ENCODE measurements at regions not wholly inside any gene's neighbourhood (a gene's known extent, or its start where the extent isn't known, plus 50 kb on each side); places are given as distances from the start of the nearest gene placed in this dataset.

GRCh38 chr3:109743981-109744380 is 406.6 kb upstream of the DPPA4 start:
- H3K9me3 Mint-ChIP-seq = peaks cover 23% of the 10 kb centered on the region
- no peaks in the 10 kb centered on the region for H3K4me1 Mint-ChIP-seq
- no peak overlapping the region for H3K27ac Mint-ChIP-seq
- peaks cover 2% of the 10 kb centered on the region for H3K36me3 Mint-ChIP-seq
- no peaks in the 10 kb centered on the region for H3K27me3 Mint-ChIP-seq (ENCODE audit: low read depth)
- no peak for DNase-seq (ENCODE audit: low spot score in 2 of 2, unreplicated experiment in 2 of 2)
- H3K4me3 Mint-ChIP-seq = no peak overlapping the region
- TF ChIP-seq CTCF (IDR thresholded peaks at IDR 0.05; ENCODE audit: unreplicated experiment) = no peak

GRCh38 chr3:109772520-109772919 is 435.2 kb upstream of the DPPA4 start:
- DNase-seq (ENCODE audit: low spot score in 2 of 2, unreplicated experiment in 2 of 2) = no peak
- H3K4me3 Mint-ChIP-seq = no peak overlapping the region
- H3K4me1 Mint-ChIP-seq = no peaks in the 10 kb centered on the region
- no peak for TF ChIP-seq CTCF (IDR thresholded peaks at IDR 0.05; ENCODE audit: unreplicated experiment)
- H3K27ac Mint-ChIP-seq = no peak overlapping the region
- no peaks in the 10 kb centered on the region for H3K36me3 Mint-ChIP-seq
- H3K9me3 Mint-ChIP-seq = peaks cover 35% of the 10 kb centered on the region
- H3K27me3 Mint-ChIP-seq (ENCODE audit: low read depth) = no peaks in the 10 kb centered on the region

DNA sequence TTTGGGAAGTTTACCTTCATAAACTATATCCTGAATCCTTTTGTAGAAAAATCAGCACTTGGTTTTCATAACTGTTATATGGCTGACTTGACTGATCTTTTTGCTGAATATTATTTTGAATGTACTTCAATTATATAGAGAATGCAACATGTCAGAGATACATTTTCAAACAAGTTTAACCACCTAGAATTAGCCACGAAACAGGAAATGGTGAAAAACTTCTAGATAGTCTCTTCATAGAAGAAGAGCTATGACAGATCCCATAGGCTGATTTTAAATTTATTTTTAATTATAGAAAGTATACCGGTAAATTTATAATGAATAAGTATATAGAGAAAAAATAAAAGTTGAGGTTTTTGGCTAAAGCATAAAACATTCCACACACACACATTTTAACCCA is 436.8 kb upstream of the DPPA4 start:
- Mint-ChIP-seq H3K4me3 (no peak overlapping the region), H3K36me3 (peaks cover 3% of the 10 kb centered on the region), H3K27me3 (ENCODE audit: low read depth) (no peaks in the 10 kb centered on the region), H3K4me1 (no peaks in the 10 kb centered on the region), H3K27ac (no peak overlapping the region), H3K9me3 (peaks cover 46% of the 10 kb centered on the region)
- TF ChIP-seq CTCF (IDR thresholded peaks at IDR 0.05; ENCODE audit: unreplicated experiment) = no peak
- no peak for DNase-seq (ENCODE audit: low spot score in 2 of 2, unreplicated experiment in 2 of 2)

GRCh38 chr3:109784285-109784684 is 446.9 kb upstream of the DPPA4 start:
- no peak overlapping the region for H3K4me3 Mint-ChIP-seq
- peaks cover 3% of the 10 kb centered on the region for H3K4me1 Mint-ChIP-seq
- peaks cover 2% of the 10 kb centered on the region for H3K36me3 Mint-ChIP-seq
- TF ChIP-seq CTCF (IDR thresholded peaks at IDR 0.05; ENCODE audit: unreplicated experiment) = no peak
- no peak for DNase-seq (ENCODE audit: low spot score in 2 of 2, unreplicated experiment in 2 of 2)
- H3K27ac Mint-ChIP-seq = no peak overlapping the region
- H3K27me3 Mint-ChIP-seq (ENCODE audit: low read depth) = peaks cover 2% of the 10 kb centered on the region
- peaks cover 24% of the 10 kb centered on the region for H3K9me3 Mint-ChIP-seq

DNA sequence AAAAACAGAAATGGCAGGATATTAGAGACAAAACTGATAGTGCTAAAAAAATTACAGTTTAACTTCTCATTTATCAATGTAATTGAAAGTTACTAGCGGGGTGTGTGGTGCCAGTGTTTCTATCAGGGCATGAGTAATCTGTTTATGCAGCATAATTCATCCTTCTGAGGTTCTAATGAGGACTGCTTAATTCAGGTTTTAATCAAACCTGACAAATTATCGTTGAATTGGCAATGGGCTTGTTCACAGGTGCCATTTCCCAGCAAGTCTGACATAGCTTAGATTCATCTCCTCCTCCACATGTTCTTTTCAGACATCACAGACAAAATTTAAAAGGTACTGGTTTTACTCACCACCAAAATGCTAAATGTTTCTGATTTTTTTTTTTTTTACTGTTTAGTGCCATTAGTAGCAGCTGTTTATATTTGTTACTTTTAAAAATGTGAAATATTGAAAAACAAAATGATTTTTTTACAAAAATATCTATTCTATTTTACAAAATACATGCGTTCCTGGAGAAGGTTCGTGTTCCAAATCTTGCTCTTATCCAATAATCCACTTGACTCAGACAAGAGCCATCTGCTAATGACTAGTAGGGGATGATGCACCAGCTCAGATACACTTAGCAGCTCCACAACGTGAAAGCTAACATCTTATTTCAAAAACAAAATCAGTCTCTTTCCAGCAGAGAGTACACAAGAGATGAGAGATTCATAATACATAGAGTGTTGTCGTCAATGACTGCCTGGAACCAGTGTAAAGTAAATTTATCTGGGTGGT is 447.7 kb upstream of the DPPA4 start:
- peaks cover 2% of the 10 kb centered on the region for H3K27me3 Mint-ChIP-seq (ENCODE audit: low read depth)
- peaks cover 17% of the 10 kb centered on the region for H3K9me3 Mint-ChIP-seq
- no peaks in the 10 kb centered on the region for H3K36me3 Mint-ChIP-seq
- no peak overlapping the region for H3K4me3 Mint-ChIP-seq
- DNase-seq (ENCODE audit: low spot score in 2 of 2, unreplicated experiment in 2 of 2) = no peak
- no peak for TF ChIP-seq CTCF (IDR thresholded peaks at IDR 0.05; ENCODE audit: unreplicated experiment)
- no peak overlapping the region for H3K27ac Mint-ChIP-seq
- peaks cover 3% of the 10 kb centered on the region for H3K4me1 Mint-ChIP-seq
